Gastrocnemius medialis (tissue), 4 donors: ENCODE measurements at regions not wholly inside any gene's neighbourhood (a gene's known extent, or its start where the extent isn't known, plus 50 kb on each side); places are given as distances from the start of the nearest gene placed in this dataset.

Experiments used
- CTCF ChIP-seq, 5 experiments: fragments of 450-650 bp in 3 of 5; fragments of 200-600 bp in 2 of 5; sonication (generic) in 2 of 5; IDR thresholded peaks in 4 of 5; conservative IDR thresholded peaks in 1 of 5; 1 replicate in 4 of 5; 2 replicates in 1 of 5; pipeline ENCODE4 v1.5.1; 2016 to 2019; ENCODE audit warnings: antibody characterized with exemption in 5 of 5, mild to moderate bottlenecking in 3 of 5, moderate library complexity in 3 of 5
- POLR2A ChIP-seq, 2 donors: fragments of 450-650 bp; IDR thresholded peaks; one replicate each; pipeline ENCODE4 v1.6.1; 2017; ENCODE audit warnings: antibody characterized with exemption in 2 of 2, mild to moderate bottlenecking in 2 of 2, moderate library complexity in 2 of 2

GRCh38 chr22:47380692-47381091, 618.2 kb downstream of the TBC1D22A start:
- TF ChIP-seq CTCF (IDR thresholded peaks at IDR 0.05 in 4 of 5, conservative IDR thresholded peaks at IDR 0.05 in 1 of 5) (no peak), POLR2A (IDR thresholded peaks at IDR 0.05) (no peak)
